MM.1S (cell line): ENCODE measurements at regions not wholly inside any gene's neighbourhood (a gene's known extent, or its start where the extent isn't known, plus 50 kb on each side); places are given as distances from the start of the nearest gene placed in this dataset.

Experiments used
- EZH2 ChIP-seq: fragments of 300-600 bp; sonication (generic); optimal IDR thresholded peaks from 2 replicates; pipeline ENCODE3; 2017; ENCODE audit warnings: low read depth, mild to moderate bottlenecking, antibody characterized with exemption, low read length, mixed read lengths
- EZH2phosphoT487 ChIP-seq: fragments of 300-600 bp; sonication (generic); IDR thresholded peaks from 2 replicates; pipeline ENCODE4 v1.6.1; 2018; ENCODE audit warnings: antibody characterized with exemption, low read length
- TF ChIP-seq, protein P1 (sequence below): fragments of 300-600 bp; sonication (generic); IDR thresholded peaks from 2 replicates; pipeline ENCODE4 v1.5.1; 2016; ENCODE audit warnings: antibody characterized with exemption, low read length, mixed read lengths

DNA sequence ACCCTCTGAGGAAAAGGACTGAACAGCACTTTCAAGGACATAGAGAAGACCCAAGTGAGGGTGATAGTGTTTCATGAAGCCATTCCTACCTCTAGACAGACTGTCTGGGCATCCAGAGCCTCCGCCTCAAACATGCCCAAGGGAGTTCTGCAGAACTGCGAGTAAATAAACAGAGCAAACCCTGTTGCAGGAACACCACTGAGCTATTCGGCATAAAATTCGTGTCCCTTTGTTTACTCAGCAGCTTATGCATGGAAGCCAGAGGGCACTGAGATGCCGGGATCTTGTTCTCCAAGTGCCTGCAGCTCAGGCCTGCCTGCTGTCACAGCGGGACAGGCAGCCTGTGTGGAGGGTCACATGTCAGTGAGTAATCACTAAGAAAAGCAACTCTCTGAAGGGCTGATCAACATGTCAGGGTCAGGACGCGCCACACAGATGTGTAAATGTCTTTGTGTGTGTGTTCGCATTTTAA lies 164.9 kb upstream of the HEY2 start:
- TF ChIP-seq, protein P1, sequence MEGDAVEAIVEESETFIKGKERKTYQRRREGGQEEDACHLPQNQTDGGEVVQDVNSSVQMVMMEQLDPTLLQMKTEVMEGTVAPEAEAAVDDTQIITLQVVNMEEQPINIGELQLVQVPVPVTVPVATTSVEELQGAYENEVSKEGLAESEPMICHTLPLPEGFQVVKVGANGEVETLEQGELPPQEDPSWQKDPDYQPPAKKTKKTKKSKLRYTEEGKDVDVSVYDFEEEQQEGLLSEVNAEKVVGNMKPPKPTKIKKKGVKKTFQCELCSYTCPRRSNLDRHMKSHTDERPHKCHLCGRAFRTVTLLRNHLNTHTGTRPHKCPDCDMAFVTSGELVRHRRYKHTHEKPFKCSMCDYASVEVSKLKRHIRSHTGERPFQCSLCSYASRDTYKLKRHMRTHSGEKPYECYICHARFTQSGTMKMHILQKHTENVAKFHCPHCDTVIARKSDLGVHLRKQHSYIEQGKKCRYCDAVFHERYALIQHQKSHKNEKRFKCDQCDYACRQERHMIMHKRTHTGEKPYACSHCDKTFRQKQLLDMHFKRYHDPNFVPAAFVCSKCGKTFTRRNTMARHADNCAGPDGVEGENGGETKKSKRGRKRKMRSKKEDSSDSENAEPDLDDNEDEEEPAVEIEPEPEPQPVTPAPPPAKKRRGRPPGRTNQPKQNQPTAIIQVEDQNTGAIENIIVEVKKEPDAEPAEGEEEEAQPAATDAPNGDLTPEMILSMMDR: no peak
- TF ChIP-seq EZH2phosphoT487 (no peak), EZH2 (no peak)
